ENCODE measurements at regions not wholly inside any gene's neighbourhood (a gene's known extent, or its start where the extent isn't known, plus 50 kb on each side); places are given as distances from the start of the nearest gene placed in this dataset.

- Histone ChIP-seq H3K27ac (ENCODE audit: extremely low read depth, low read depth, low read length) (no peak overlapping the region), H3K36me3 (ENCODE audit: control insufficient read depth in 2 of 2, insufficient read depth in 1 of 2, low read length in 2 of 2) (no peaks in the 10 kb centered on the region), H3K4me3 (ENCODE audit: low read depth, low read length) (no peak overlapping the region), H3K4me1 (ENCODE audit: control insufficient read depth, insufficient read depth, low read length) (no peaks in the 10 kb centered on the region), H3K9me3 (ENCODE audit: control insufficient read depth, insufficient read depth, low read depth, low read length) (no peaks in the 10 kb centered on the region)
- ChIA-PET POLR2A (no interaction called here), CTCF (no interaction called here)
- TF ChIP-seq ZNF19 (tag by site-specific recombination; IDR thresholded peaks at IDR 0.05; ENCODE audit: low read depth) (no peak), ZBTB8A (tag by site-specific recombination; IDR thresholded peaks at IDR 0.05) (no peak), ZNF843 (tag by site-specific recombination; IDR thresholded peaks at IDR 0.05) (no peak), ZNF416 (tag by site-specific recombination; IDR thresholded peaks at IDR 0.05) (no peak), ZNF404 (tag by site-specific recombination; IDR thresholded peaks at IDR 0.05) (no peak), ZNF624 (tag by site-specific recombination; IDR thresholded peaks at IDR 0.05) (no peak), SP7 (tag by site-specific recombination; IDR thresholded peaks at IDR 0.05) (no peak), ZBTB21 (tag by site-specific recombination; IDR thresholded peaks at IDR 0.05) (no peak), ZNF302 (tag by site-specific recombination; IDR thresholded peaks at IDR 0.05; ENCODE audit: low read depth) (no peak), YY1 (tag by site-specific recombination; IDR thresholded peaks at IDR 0.05) (no peak), ZNF621 (tag by site-specific recombination; IDR thresholded peaks at IDR 0.05) (no peak), ZSCAN4 (tag by site-specific recombination; IDR thresholded peaks at IDR 0.05) (no peak), SP2 (tag by site-specific recombination; IDR thresholded peaks at IDR 0.05) (no peak), ZNF48 (tag by site-specific recombination; IDR thresholded peaks at IDR 0.05) (no peak), GLI4 (tag by site-specific recombination; IDR thresholded peaks at IDR 0.05) (no peak)
- TF ChIP-seq, protein P1, sequence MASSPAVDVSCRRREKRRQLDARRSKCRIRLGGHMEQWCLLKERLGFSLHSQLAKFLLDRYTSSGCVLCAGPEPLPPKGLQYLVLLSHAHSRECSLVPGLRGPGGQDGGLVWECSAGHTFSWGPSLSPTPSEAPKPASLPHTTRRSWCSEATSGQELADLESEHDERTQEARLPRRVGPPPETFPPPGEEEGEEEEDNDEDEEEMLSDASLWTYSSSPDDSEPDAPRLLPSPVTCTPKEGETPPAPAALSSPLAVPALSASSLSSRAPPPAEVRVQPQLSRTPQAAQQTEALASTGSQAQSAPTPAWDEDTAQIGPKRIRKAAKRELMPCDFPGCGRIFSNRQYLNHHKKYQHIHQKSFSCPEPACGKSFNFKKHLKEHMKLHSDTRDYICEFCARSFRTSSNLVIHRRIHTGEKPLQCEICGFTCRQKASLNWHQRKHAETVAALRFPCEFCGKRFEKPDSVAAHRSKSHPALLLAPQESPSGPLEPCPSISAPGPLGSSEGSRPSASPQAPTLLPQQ (tag by site-specific recombination; IDR thresholded peaks at IDR 0.05): no peak
These were observed 1056.3 kb upstream of the EEF2KMT start for GRCh38 chr16:6153901-6154300.

- TF ChIP-seq ZNF133 (tag by site-specific recombination; IDR thresholded peaks at IDR 0.05) (no peak), ZNF777 (tag by site-specific recombination; IDR thresholded peaks at IDR 0.05; ENCODE audit: borderline replicate concordance) (no peak), ZNF560 (tag by site-specific recombination; IDR thresholded peaks at IDR 0.05; ENCODE audit: borderline replicate concordance) (no peak), ZNF677 (tag by site-specific recombination; IDR thresholded peaks at IDR 0.05) (no peak)
- CTCF ChIA-PET: no interaction called here
- H3K27ac ChIP-seq (ENCODE audit: extremely low read depth, low read depth, low read length): no peak overlapping the region
- POLR2A ChIA-PET: no interaction called here
- H3K4me1 ChIP-seq (ENCODE audit: control insufficient read depth, insufficient read depth, low read length): no peaks in the 10 kb centered on the region
- no peaks in the 10 kb centered on the region for H3K9me3 ChIP-seq (ENCODE audit: control insufficient read depth, insufficient read depth, low read depth, low read length)
- no peak overlapping the region for H3K4me3 ChIP-seq (ENCODE audit: low read depth, low read length)
- H3K36me3 ChIP-seq (ENCODE audit: control insufficient read depth in 2 of 2, insufficient read depth in 1 of 2, low read length in 2 of 2): no peaks in the 10 kb centered on the region
These were observed 1051.4 kb upstream of the EEF2KMT start for GRCh38 chr16:6149031-6149430.

DNA sequence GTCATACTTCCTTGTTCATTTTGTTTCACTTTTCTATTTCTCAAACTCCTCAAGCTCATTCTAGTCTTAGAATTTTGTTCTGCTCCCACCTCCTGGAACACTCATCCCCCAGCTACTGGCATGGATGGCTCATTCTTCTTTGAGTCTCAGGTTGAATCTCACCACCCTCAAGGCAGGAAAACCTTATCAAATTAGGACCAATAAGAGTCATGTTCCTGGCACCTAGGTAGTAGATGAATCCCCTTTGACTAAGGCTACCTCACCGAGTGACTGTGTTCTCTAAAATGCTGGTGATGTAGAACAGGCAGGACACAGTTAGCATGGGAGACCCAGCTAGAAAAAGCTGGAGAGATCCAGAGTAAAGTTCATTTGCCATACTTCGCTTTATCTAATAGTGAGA is 1050.8 kb upstream of the EEF2KMT start:
- ChIA-PET CTCF (no interaction called here), POLR2A (no interaction called here)
- Histone ChIP-seq H3K27ac (ENCODE audit: extremely low read depth, low read depth, low read length) (no peak overlapping the region), H3K36me3 (ENCODE audit: control insufficient read depth in 2 of 2, insufficient read depth in 1 of 2, low read length in 2 of 2) (no peaks in the 10 kb centered on the region), H3K4me1 (ENCODE audit: control insufficient read depth, insufficient read depth, low read length) (no peaks in the 10 kb centered on the region), H3K4me3 (ENCODE audit: low read depth, low read length) (no peak overlapping the region), H3K9me3 (ENCODE audit: control insufficient read depth, insufficient read depth, low read depth, low read length) (no peaks in the 10 kb centered on the region)
- TF ChIP-seq ZSCAN18 (tag by site-specific recombination; IDR thresholded peaks at IDR 0.05): no peak
- TF ChIP-seq, protein P2, sequence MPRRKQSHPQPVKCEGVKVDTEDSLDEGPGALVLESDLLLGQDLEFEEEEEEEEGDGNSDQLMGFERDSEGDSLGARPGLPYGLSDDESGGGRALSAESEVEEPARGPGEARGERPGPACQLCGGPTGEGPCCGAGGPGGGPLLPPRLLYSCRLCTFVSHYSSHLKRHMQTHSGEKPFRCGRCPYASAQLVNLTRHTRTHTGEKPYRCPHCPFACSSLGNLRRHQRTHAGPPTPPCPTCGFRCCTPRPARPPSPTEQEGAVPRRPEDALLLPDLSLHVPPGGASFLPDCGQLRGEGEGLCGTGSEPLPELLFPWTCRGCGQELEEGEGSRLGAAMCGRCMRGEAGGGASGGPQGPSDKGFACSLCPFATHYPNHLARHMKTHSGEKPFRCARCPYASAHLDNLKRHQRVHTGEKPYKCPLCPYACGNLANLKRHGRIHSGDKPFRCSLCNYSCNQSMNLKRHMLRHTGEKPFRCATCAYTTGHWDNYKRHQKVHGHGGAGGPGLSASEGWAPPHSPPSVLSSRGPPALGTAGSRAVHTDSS (tag by site-specific recombination; IDR thresholded peaks at IDR 0.05): no peak
- no peak for TF ChIP-seq ZNF114 (tag by site-specific recombination; IDR thresholded peaks at IDR 0.05)
- no peak for TF ChIP-seq ZNF350 (tag by site-specific recombination; IDR thresholded peaks at IDR 0.05)
- TF ChIP-seq ZNF473 (tag by site-specific recombination; IDR thresholded peaks at IDR 0.05): no peak
- TF ChIP-seq ZNF404 (tag by site-specific recombination; IDR thresholded peaks at IDR 0.05): no peak
- no peak for TF ChIP-seq ZNF266 (tag by site-specific recombination; IDR thresholded peaks at IDR 0.05; ENCODE audit: low read depth)

Data from HEK293 (cell line).